ENCODE measurements at regions not wholly inside any gene's neighbourhood (a gene's known extent, or its start where the extent isn't known, plus 50 kb on each side); places are given as distances from the start of the nearest gene placed in this dataset.

- no peak for DNase-seq
Measured at GRCh38 chr5:167245868-167246267, 1045.6 kb upstream of the WWC1 start.

GRCh38 chr5:167247816-167248215 lies 1043.6 kb upstream of the WWC1 start:
- no peak for DNase-seq

GRCh38 chr5:167248257-167248656 lies 1043.2 kb upstream of the WWC1 start:
- no peak for DNase-seq

GRCh38 chr5:167250996-167251395 lies 1040.4 kb upstream of the WWC1 start:
- no peak for DNase-seq

GRCh38 chr5:167254132-167254531 lies 1037.3 kb upstream of the WWC1 start:
- no peak for DNase-seq

- no peak for DNase-seq
Measured at GRCh38 chr5:167255926-167256325, 1035.5 kb upstream of the WWC1 start.

- no peak for DNase-seq
Measured at GRCh38 chr5:167259806-167260205, 1031.6 kb upstream of the WWC1 start.

GRCh38 chr5:167261309-167262100 lies 1029.9 kb upstream of the WWC1 start:
- no peak for DNase-seq

GRCh38 chr5:167263185-167263584 lies 1028.3 kb upstream of the WWC1 start:
- DNase-seq, result no peak

GRCh38 chr5:167264348-167264747 lies 1027.1 kb upstream of the WWC1 start:
- no peak for DNase-seq

- no peak for DNase-seq
Measured at GRCh38 chr5:167268337-167268736, 1023.1 kb upstream of the WWC1 start.

GRCh38 chr5:167269146-167269545 lies 1022.3 kb upstream of the WWC1 start:
- no peak for DNase-seq

GRCh38 chr5:167271081-167271480 lies 1020.4 kb upstream of the WWC1 start:
- DNase-seq, result no peak

- DNase-seq, result no peak
Measured at GRCh38 chr5:167271511-167271910, 1019.9 kb upstream of the WWC1 start.

- no peak for DNase-seq
Measured at GRCh38 chr5:167280111-167280510, 1011.3 kb upstream of the WWC1 start.

- no peak for DNase-seq
Measured at GRCh38 chr5:167281925-167282324, 1009.5 kb upstream of the WWC1 start.

GRCh38 chr5:167283691-167284090 lies 1007.8 kb upstream of the WWC1 start:
- DNase-seq, result no peak

GRCh38 chr5:167284222-167284890 lies 1007.1 kb upstream of the WWC1 start:
- no peak for DNase-seq

GRCh38 chr5:167285591-167285990 lies 1005.9 kb upstream of the WWC1 start:
- DNase-seq, result no peak

GRCh38 chr5:167286891-167287290 lies 1004.6 kb upstream of the WWC1 start:
- DNase-seq, result no peak

GRCh38 chr5:167290478-167290877 lies 1001.0 kb upstream of the WWC1 start:
- no peak for DNase-seq

GRCh38 chr5:167294882-167295680 lies 996.4 kb upstream of the WWC1 start:
- DNase-seq, result no peak

- no peak for DNase-seq
Measured at GRCh38 chr5:167295681-167296005, 995.8 kb upstream of the WWC1 start.

- no peak for DNase-seq
Measured at GRCh38 chr5:167296066-167296465, 995.4 kb upstream of the WWC1 start.

Measured in inflammatory macrophage treated with lipopolysaccharide for 4 hours (primary cell).